Activated CD8-positive, alpha-beta memory T cell treated with anti-CD3 and anti-CD28 coated beads for 36 hours (primary cell): ENCODE measurements at regions not wholly inside any gene's neighbourhood (a gene's known extent, or its start where the extent isn't known, plus 50 kb on each side); places are given as distances from the start of the nearest gene placed in this dataset.

Experiments used
- CTCF ChIA-PET: fragments of 350-600 bp; sonication (Branson Sonifier 250); formaldehyde crosslinking; loops from one replicate; lab custom pipeline; 2021; ENCODE audit warnings: antibody characterized with exemption; lab: Charles Lee
- POLR2A ChIA-PET: fragments of 350-600 bp; sonication (Branson Sonifier 250); formaldehyde crosslinking; loops from one replicate; lab custom pipeline; 2021; ENCODE audit warnings: antibody characterized with exemption; lab: Charles Lee

DNA sequence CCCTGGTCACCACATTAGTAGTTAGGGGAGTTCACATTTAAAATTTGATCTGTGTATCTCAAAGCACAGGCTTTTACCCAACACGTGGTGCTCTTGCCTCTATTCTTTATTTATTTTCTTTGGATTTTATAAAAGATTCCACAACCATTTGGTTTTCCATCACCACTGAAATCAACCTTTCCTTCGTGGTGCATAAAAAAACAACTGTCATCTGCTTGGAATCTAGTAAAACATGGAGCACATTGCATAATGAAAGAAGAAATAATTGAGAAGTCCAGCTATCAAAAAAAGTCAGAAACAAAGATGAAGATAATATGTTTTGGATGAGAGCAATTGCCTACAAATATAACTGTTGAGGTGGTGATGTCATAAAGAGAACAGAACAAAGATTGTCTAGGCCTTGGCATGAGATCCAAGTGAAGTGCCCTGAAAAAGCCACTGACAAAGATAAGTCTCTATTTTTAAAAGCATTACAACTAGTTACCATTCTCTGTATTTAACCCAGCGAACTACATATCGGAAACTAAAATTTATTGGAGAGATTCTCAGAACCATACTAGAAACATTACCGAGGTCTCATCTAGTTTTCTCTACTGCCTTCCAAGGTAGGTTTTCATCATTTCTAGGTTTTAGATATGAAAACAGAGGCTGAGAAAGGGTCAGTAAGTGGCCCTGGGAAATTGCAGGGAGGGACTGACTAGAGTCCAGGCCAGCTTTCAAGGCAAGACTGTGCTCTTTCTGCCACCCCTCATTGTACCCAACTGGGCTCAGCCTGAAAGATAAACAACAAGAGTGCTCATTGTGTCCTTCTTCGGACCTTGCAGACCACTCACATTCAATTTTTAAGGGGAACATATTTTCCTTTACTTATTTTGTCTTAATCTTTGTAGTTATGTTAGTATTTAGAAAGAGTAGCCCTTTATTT lies 127.3 kb downstream of the MAD2L1 start:
- ChIA-PET CTCF (no interaction called here), POLR2A (interaction anchor here (0.6 kb wide), 1 partner anchor 44 kb away, joined by 3 read pairs; no protein-coding TSS in a partner anchor)

DNA sequence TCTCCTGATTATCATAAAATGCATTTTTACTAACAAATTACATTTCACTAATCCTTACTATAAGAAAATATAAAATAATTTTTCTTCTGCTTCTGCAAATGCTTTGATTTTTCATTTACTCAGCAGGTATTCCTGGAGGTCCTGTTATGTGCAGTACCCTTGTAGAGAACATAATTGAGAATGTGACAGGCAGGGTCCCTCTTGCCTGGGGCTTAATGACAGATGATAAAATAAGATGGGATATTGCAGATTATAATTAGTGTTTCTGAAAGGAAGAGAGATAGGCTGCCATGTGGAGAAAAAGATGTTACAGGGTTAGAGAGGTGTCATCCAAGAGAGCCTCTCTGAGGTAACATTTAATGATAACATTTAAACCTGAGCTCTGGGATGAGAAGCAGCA lies 128.9 kb downstream of the MAD2L1 start:
- CTCF ChIA-PET: no interaction called here
- POLR2A ChIA-PET: no interaction called here

DNA sequence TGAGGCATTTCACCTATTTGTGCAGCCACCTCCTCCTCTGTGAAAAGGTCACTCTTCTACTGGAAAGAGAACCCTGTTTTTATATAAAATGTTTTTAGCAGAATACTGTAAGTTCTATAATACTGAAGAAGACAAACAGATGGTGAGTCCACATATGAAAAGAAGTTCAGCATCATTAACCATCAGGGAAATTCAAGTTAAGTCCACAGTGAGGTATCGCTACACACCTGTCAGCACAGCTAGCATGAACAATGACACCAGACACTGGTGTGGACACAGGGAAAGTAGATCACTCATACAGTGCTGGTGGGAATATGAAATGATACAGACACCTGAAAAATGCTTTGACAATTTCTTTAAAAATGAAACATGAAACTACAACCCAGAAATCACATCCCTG lies 133.0 kb downstream of the MAD2L1 start:
- POLR2A ChIA-PET: no interaction called here
- CTCF ChIA-PET: no interaction called here

GRCh38 chr4:119932277-119932676 lies 134.4 kb downstream of the MAD2L1 start:
- ChIA-PET POLR2A (no interaction called here), CTCF (no interaction called here)

DNA sequence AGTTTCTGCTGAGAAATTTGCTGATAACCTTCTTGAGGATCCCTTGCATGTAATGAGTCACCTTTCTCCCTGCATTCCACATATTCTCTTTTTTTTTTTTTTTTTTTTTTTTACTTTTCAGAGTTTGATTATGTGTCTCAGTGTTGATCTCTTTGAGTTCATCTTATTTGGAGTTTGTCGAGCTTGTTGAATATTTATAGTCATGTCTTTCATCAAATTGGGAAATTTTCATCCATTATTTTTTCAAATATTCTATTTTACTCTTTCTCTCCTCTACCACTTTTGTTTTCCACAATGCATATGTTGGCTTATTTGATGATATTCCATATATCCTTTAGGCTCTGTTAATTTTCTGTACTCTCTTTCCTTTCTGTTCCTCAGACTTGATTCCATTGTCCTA lies 136.1 kb downstream of the MAD2L1 start:
- POLR2A ChIA-PET: no interaction called here
- CTCF ChIA-PET: no interaction called here

DNA sequence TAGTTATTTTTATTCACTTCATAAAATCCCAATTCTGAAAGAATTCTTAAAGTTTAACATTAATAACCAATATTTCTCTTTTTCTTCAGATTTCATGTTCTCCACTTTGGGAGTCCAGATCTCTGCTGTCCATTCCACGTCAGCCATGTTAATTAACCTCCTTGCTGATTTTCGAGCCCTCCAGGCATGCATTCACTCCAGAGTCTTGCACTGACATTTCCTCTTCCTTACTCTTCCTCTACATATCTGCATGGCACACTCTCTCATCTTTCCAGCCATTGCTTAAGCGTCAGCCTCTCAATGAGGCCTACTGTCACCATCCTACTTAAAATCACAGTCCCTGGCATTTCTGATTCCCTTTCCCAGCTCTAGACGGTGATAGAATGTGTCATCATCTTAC lies 144.8 kb downstream of the MAD2L1 start:
- CTCF ChIA-PET: no interaction called here
- POLR2A ChIA-PET: no interaction called here

DNA sequence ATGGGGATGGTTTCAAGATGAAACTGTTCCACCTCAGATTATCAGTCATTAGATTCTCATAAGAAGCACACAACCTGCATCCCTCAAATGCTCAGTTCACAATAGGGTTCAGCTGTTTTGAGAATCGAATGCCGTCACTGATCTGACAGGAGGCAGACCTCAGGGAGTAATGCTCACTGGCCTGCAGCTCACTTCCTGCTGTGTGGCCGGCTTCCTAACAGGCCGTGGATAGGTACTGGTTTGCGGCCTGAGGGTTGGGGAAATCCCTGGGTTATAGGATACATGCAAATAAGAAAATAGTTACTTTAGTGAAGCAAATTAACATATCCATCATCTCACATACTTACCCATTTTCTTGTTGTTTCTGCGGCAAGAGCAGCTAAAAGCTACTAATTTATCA lies 160.4 kb downstream of the MAD2L1 start:
- CTCF ChIA-PET: no interaction called here
- POLR2A ChIA-PET: no interaction called here

DNA sequence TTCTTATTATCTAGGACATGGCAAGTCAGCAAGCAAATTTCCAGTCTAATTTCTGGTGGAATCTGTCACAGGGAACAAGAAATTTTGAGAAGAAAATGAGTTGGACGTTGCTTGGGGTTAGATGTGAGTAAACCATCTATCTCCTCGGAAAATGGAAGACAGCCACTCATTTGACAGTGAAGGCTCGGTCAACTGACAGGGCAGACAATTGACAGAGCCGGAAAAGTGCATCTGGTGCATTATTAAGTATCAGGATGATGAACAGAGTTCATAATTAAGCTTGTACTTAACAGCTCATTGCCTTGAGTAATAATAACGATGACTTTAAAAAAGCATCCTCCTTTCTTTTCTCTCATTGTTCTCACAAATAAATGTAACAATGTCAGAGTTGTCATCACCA lies 168.4 kb downstream of the MAD2L1 start:
- POLR2A ChIA-PET: no interaction called here
- CTCF ChIA-PET: no interaction called here

GRCh38 chr4:119897260-119897659 lies 169.4 kb downstream of the MAD2L1 start:
- CTCF ChIA-PET: no interaction called here
- POLR2A ChIA-PET: no interaction called here

DNA sequence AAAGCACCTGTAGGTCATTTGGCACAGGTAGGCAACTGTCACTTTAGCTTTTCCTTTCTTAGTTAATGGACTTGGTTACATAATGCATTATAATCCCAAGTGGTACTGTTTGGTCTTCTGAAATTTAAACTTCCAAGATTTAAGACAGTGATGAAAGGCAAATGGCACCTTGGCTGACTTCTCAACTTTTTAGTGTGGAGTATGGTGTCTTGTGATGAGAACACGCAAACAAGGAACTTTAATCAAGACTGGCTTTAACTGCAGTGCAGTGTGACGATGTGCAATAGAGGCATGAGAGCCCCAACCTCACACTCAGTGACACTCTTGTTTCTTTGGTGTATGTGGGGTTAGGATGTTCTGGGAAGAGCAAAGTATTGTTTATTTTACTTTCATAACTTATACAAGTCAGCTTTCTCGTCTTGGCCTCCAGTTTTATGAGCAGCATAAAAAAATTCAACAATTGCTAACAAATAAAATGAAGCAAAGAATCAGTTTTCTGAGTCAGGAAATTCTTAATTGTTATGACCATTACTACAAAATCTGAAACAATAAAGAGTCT lies 171.9 kb downstream of the MAD2L1 start:
- CTCF ChIA-PET: no interaction called here
- POLR2A ChIA-PET: no interaction called here

DNA sequence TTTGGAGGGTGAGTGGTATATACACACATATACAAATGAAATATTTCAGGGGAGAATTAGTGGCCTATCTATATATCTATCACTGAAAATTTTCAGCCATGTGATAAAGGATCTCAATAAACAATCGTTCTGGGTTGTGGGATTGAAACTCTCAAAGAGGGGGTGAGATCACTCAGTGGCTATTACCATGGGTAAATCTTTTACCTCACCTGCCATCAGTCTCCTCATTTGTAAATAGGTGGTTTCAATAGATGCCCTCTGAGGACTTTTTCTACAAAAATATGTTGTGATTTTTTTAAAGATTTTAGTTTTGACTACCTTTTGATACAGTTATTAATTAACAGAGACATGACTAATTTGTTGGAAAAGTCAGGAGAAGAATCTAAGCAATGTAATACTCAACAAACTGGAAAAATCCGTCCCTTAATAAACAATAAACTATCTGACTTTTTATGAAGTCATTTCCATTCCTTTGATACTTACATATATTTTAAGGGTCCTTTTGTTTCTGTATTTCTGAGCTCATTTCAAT lies 192.8 kb downstream of the MAD2L1 start:
- ChIA-PET POLR2A (no interaction called here), CTCF (no interaction called here)

GRCh38 chr4:119873132-119873531 lies 193.5 kb downstream of the MAD2L1 start:
- ChIA-PET CTCF (no interaction called here), POLR2A (no interaction called here)

- ChIA-PET CTCF (no interaction called here), POLR2A (no interaction called here)
Observed at GRCh38 chr4:119872371-119873016, 194.2 kb downstream of the MAD2L1 start.

- POLR2A ChIA-PET: no interaction called here
- CTCF ChIA-PET: no interaction called here
Observed at GRCh38 chr4:119870856-119871255, 195.8 kb downstream of the MAD2L1 start.

DNA sequence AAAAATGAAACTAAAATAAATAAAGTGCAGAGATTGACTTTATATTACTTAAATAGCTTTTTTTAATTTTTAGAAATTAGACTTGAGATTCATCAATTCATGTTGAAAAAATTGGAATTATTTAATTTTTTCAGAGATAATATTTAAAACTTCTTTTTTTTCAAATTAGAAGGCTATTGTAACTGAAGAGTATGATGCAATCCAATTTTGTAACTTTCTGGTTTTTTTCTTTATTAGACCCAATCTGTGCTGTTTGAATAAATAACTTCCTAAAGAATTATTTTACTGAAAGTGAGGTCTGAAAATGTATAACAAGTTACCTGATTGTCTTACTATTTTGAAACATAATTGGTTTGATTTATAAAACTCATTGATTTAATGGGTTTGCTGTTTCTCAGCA lies 200.9 kb downstream of the MAD2L1 start:
- ChIA-PET CTCF (interaction anchor here (0.6 kb wide), 1 partner anchor 243 kb away, joined by 3 read pairs; no protein-coding TSS in a partner anchor), POLR2A (no interaction called here)

DNA sequence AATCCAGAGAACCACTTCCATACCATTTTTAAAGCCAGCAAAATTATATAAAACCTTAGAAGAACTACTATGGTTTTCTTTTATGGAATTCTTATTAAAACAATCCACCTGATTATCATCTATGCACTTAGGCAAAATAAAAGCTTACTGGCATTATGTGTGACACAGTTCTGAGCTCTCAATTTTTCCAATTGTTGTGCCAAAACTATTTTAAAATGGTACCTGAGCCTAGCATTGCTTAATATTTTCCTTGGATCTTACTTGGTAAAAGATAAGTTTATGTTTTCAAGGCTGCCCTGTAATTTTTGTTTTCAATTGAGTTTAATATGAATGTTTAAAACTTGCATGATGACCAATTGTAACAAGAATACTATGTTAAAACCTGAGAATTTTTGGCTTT lies 201.3 kb downstream of the MAD2L1 start:
- POLR2A ChIA-PET: no interaction called here
- CTCF ChIA-PET: interaction anchor here (0.6 kb wide), 1 partner anchor 242 kb away, joined by 3 read pairs; no protein-coding TSS in a partner anchor

DNA sequence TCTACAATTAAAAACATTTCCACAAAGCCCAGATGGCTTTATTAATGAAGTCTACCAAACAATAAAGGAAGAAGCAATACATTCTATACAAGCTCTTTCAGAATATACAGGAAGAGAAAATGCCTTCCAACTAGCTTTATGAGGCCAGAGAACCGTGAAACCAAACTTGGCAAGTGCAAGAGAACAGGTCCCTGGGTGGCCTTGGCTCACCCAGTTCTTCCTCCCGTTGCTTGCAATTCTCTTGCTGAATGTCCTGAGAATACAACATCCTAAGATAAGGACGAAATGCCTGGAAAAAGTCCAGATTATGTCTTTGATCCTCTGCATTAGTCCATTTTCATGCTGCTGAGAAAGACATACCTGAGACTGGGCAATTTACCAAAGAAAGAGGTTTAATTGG lies 204.9 kb downstream of the MAD2L1 start:
- POLR2A ChIA-PET: no interaction called here
- CTCF ChIA-PET: no interaction called here

DNA sequence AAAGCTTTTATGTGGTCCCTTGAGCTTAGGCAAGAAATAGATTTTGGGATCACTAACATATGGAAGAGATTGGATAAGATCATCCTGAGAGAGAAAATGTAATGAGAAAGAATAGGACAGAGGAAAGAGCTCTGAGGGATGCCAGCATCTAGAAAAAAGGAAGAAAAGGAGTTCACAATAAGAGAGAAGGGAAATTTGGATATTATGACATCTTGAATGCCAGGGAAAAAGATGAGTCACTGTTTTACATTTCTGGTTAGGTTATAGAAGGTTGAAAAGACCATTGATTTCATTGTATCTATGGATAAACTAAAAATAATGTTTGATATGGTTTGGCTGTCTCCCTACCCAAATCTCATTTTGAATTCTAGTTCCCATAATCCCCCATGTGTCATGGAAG lies 208.5 kb downstream of the MAD2L1 start:
- ChIA-PET POLR2A (no interaction called here), CTCF (no interaction called here)

DNA sequence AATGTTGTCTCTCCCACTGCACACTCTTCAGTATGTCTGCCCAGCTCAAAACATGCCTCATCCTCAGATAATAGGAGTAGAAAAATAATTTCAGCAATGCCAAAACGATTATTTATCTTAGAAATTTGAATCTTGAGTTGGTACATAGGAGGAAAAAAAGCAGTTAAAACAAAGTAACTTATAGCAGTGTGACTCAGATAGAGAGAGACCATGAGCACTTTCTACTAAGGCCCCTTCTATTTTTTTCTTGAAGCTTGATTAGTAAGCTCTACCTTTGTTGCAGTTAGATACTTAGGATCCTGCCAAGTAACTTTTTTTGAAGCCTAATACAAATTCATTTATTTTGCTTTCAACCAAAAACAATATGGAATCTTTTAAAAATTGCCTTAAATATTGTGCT lies 212.3 kb downstream of the MAD2L1 start:
- ChIA-PET CTCF (no interaction called here), POLR2A (no interaction called here)

DNA sequence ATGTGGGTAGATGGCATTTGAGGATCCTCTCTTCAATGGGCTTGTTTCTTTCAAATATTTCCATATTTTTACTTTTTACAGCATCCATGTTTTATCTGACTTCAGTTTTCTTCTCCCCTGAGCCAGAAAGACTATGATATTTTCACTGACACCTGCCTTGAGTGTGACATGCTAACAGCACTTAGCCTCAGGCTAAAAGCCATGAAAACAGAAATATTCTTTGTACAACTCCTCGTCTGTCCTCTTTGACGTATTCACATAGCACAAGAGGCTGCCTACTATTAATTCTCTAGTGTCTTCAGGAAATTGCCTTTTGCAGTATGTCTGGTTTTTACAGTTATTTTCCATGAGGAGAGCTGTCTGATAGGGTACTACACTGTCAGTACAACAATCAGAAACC lies 215.0 kb downstream of the MAD2L1 start:
- ChIA-PET POLR2A (no interaction called here), CTCF (no interaction called here)
